ENCODE measurements at regions not wholly inside any gene's neighbourhood (a gene's known extent, or its start where the extent isn't known, plus 50 kb on each side); places are given as distances from the start of the nearest gene placed in this dataset.

GRCh38 chr9:79200336-79200735, 371.4 kb upstream of the TLE4 start:
- Mint-ChIP-seq H3K4me3 (no peak overlapping the region), H3K27ac (ENCODE audit: low read depth) (no peak overlapping the region), H3K4me1 (no peaks in the 10 kb centered on the region), H3K27me3 (peaks cover 9% of the 10 kb centered on the region), H3K36me3 (ENCODE audit: insufficient read depth) (no peaks in the 10 kb centered on the region), H3K9me3 (no peaks in the 10 kb centered on the region)
- ATAC-seq (replicated peaks; ENCODE audit: extremely low read depth, poor library complexity, severe bottlenecking) (no peak), DNase-seq (ENCODE audit: low spot score in 2 of 2) (no peak)

- H3K9me3 Mint-ChIP-seq = no peaks in the 10 kb centered on the region
- H3K4me1 Mint-ChIP-seq = no peaks in the 10 kb centered on the region
- no peak for DNase-seq (ENCODE audit: low spot score in 2 of 2)
- H3K27me3 Mint-ChIP-seq = peaks cover 9% of the 10 kb centered on the region
- no peak for ATAC-seq (replicated peaks; ENCODE audit: extremely low read depth, poor library complexity, severe bottlenecking)
- no peaks in the 10 kb centered on the region for H3K36me3 Mint-ChIP-seq (ENCODE audit: insufficient read depth)
- no peak overlapping the region for H3K27ac Mint-ChIP-seq (ENCODE audit: low read depth)
- H3K4me3 Mint-ChIP-seq = no peak overlapping the region
Measured at GRCh38 chr9:79201636-79202035, 370.1 kb upstream of the TLE4 start.

GRCh38 chr9:79208791-79209396, 362.9 kb upstream of the TLE4 start:
- H3K36me3 Mint-ChIP-seq (ENCODE audit: insufficient read depth) = no peaks in the 10 kb centered on the region
- H3K4me1 Mint-ChIP-seq = no peaks in the 10 kb centered on the region
- no peak overlapping the region for H3K4me3 Mint-ChIP-seq
- no peaks in the 10 kb centered on the region for H3K9me3 Mint-ChIP-seq
- DNase-seq (ENCODE audit: low spot score in 2 of 2) (no peak), ATAC-seq (replicated peaks; ENCODE audit: extremely low read depth, poor library complexity, severe bottlenecking) (no peak)
- H3K27me3 Mint-ChIP-seq = no peaks in the 10 kb centered on the region
- no peak overlapping the region for H3K27ac Mint-ChIP-seq (ENCODE audit: low read depth)

GRCh38 chr9:79210541-79211243, 361.1 kb upstream of the TLE4 start:
- H3K36me3 Mint-ChIP-seq (ENCODE audit: insufficient read depth) = no peaks in the 10 kb centered on the region
- H3K4me1 Mint-ChIP-seq = no peaks in the 10 kb centered on the region
- no peaks in the 10 kb centered on the region for H3K27me3 Mint-ChIP-seq

GRCh38 chr9:79213417-79214125, 358.2 kb upstream of the TLE4 start:
- no peaks in the 10 kb centered on the region for H3K4me1 Mint-ChIP-seq
- DNase-seq (ENCODE audit: low spot score in 2 of 2) (no peak), ATAC-seq (replicated peaks; ENCODE audit: extremely low read depth, poor library complexity, severe bottlenecking) (no peak)
- no peak overlapping the region for H3K4me3 Mint-ChIP-seq
- H3K36me3 Mint-ChIP-seq (ENCODE audit: insufficient read depth) = no peaks in the 10 kb centered on the region
- no peak overlapping the region for H3K27ac Mint-ChIP-seq (ENCODE audit: low read depth)
- H3K27me3 Mint-ChIP-seq = no peaks in the 10 kb centered on the region
- no peaks in the 10 kb centered on the region for H3K9me3 Mint-ChIP-seq

More at GRCh38 chr9:79210541-79211243, 361.1 kb upstream of the TLE4 start:
- DNase-seq (ENCODE audit: low spot score in 2 of 2) = no peak
- ATAC-seq (replicated peaks; ENCODE audit: extremely low read depth, poor library complexity, severe bottlenecking) = no peak
- Mint-ChIP-seq H3K9me3 (no peaks in the 10 kb centered on the region), H3K4me3 (no peak overlapping the region), H3K27ac (ENCODE audit: low read depth) (no peak overlapping the region)

GRCh38 chr9:79215821-79216220, 355.9 kb upstream of the TLE4 start:
- Mint-ChIP-seq H3K4me1 (no peaks in the 10 kb centered on the region), H3K9me3 (peaks cover 5% of the 10 kb centered on the region), H3K27ac (ENCODE audit: low read depth) (no peak overlapping the region), H3K27me3 (no peaks in the 10 kb centered on the region), H3K4me3 (no peak overlapping the region), H3K36me3 (ENCODE audit: insufficient read depth) (no peaks in the 10 kb centered on the region)
- ATAC-seq (replicated peaks; ENCODE audit: extremely low read depth, poor library complexity, severe bottlenecking) (no peak), DNase-seq (ENCODE audit: low spot score in 2 of 2) (no peak)

GRCh38 chr9:79220251-79220650, 351.5 kb upstream of the TLE4 start:
- Mint-ChIP-seq H3K27ac (ENCODE audit: low read depth) (no peak overlapping the region), H3K4me3 (no peak overlapping the region), H3K27me3 (no peaks in the 10 kb centered on the region), H3K9me3 (peaks cover 8% of the 10 kb centered on the region), H3K4me1 (no peaks in the 10 kb centered on the region), H3K36me3 (ENCODE audit: insufficient read depth) (no peaks in the 10 kb centered on the region)
- ATAC-seq (replicated peaks; ENCODE audit: extremely low read depth, poor library complexity, severe bottlenecking) = no peak
- DNase-seq (ENCODE audit: low spot score in 2 of 2) = no peak

- H3K4me3 Mint-ChIP-seq = no peak overlapping the region
- peaks cover 8% of the 10 kb centered on the region for H3K9me3 Mint-ChIP-seq
- no peak overlapping the region for H3K27ac Mint-ChIP-seq (ENCODE audit: low read depth)
- DNase-seq (ENCODE audit: low spot score in 2 of 2) = no peak
- H3K36me3 Mint-ChIP-seq (ENCODE audit: insufficient read depth) = no peaks in the 10 kb centered on the region
- ATAC-seq (replicated peaks; ENCODE audit: extremely low read depth, poor library complexity, severe bottlenecking) = no peak
- H3K4me1 Mint-ChIP-seq = no peaks in the 10 kb centered on the region
- H3K27me3 Mint-ChIP-seq = no peaks in the 10 kb centered on the region
Measured at GRCh38 chr9:79220666-79221065, 351.1 kb upstream of the TLE4 start.

- no peak overlapping the region for H3K27ac Mint-ChIP-seq (ENCODE audit: low read depth)
- H3K36me3 Mint-ChIP-seq (ENCODE audit: insufficient read depth) = no peaks in the 10 kb centered on the region
- no peak overlapping the region for H3K4me3 Mint-ChIP-seq
- no peaks in the 10 kb centered on the region for H3K4me1 Mint-ChIP-seq
- H3K27me3 Mint-ChIP-seq = no peaks in the 10 kb centered on the region
- no peak for ATAC-seq (replicated peaks; ENCODE audit: extremely low read depth, poor library complexity, severe bottlenecking)
- DNase-seq (ENCODE audit: low spot score in 2 of 2) = no peak
- peaks cover 8% of the 10 kb centered on the region for H3K9me3 Mint-ChIP-seq
Measured at GRCh38 chr9:79221084-79221483, 350.7 kb upstream of the TLE4 start.

GRCh38 chr9:79222483-79222882, 349.3 kb upstream of the TLE4 start:
- H3K4me3 Mint-ChIP-seq = no peak overlapping the region
- peaks cover 8% of the 10 kb centered on the region for H3K9me3 Mint-ChIP-seq
- ATAC-seq (replicated peaks; ENCODE audit: extremely low read depth, poor library complexity, severe bottlenecking) = no peak
- no peaks in the 10 kb centered on the region for H3K36me3 Mint-ChIP-seq (ENCODE audit: insufficient read depth)
- DNase-seq (ENCODE audit: low spot score in 2 of 2) = no peak
- H3K4me1 Mint-ChIP-seq = no peaks in the 10 kb centered on the region
- no peak overlapping the region for H3K27ac Mint-ChIP-seq (ENCODE audit: low read depth)
- H3K27me3 Mint-ChIP-seq = no peaks in the 10 kb centered on the region

- peaks cover 12% of the 10 kb centered on the region for H3K9me3 Mint-ChIP-seq
- H3K36me3 Mint-ChIP-seq (ENCODE audit: insufficient read depth) = no peaks in the 10 kb centered on the region
- ATAC-seq (replicated peaks; ENCODE audit: extremely low read depth, poor library complexity, severe bottlenecking) (no peak), DNase-seq (ENCODE audit: low spot score in 2 of 2) (no peak)
- H3K4me1 Mint-ChIP-seq = no peaks in the 10 kb centered on the region
- H3K27me3 Mint-ChIP-seq = no peaks in the 10 kb centered on the region
- no peak overlapping the region for H3K27ac Mint-ChIP-seq (ENCODE audit: low read depth)
- H3K4me3 Mint-ChIP-seq = no peak overlapping the region
Measured at GRCh38 chr9:79224672-79225433, 346.9 kb upstream of the TLE4 start.

- no peak for DNase-seq (ENCODE audit: low spot score in 2 of 2)
- H3K4me1 Mint-ChIP-seq = no peaks in the 10 kb centered on the region
- H3K27ac Mint-ChIP-seq (ENCODE audit: low read depth) = no peak overlapping the region
- no peak overlapping the region for H3K4me3 Mint-ChIP-seq
- no peak for ATAC-seq (replicated peaks; ENCODE audit: extremely low read depth, poor library complexity, severe bottlenecking)
- peaks cover 19% of the 10 kb centered on the region for H3K27me3 Mint-ChIP-seq
- H3K36me3 Mint-ChIP-seq (ENCODE audit: insufficient read depth) = no peaks in the 10 kb centered on the region
- peaks cover 13% of the 10 kb centered on the region for H3K9me3 Mint-ChIP-seq
Measured at GRCh38 chr9:79233542-79233941, 338.2 kb upstream of the TLE4 start.
